Tibial nerve (tissue), 4 donors: ENCODE measurements at regions not wholly inside any gene's neighbourhood (a gene's known extent, or its start where the extent isn't known, plus 50 kb on each side); places are given as distances from the start of the nearest gene placed in this dataset.

Experiments
- EP300 ChIP-seq, 2 donors: sonication (generic); formaldehyde crosslinking; IDR thresholded peaks; one replicate each; pipeline ENCODE4 v1.6.1; 2017; ENCODE audit warnings: antibody characterized with exemption in 2 of 2, mild to moderate bottlenecking in 1 of 2
- POLR2A ChIP-seq, 2 donors: fragments of 450-650 bp; IDR thresholded peaks; one replicate each; pipeline ENCODE4 v1.6.1; 2017; ENCODE audit warnings: antibody characterized with exemption in 2 of 2, mild to moderate bottlenecking in 2 of 2, moderate library complexity in 2 of 2
- TF ChIP-seq, protein P1 (sequence below), 5 experiments: fragments of 200-600 bp in 3 of 5; fragments of 450-650 bp in 2 of 5; sonication (generic) in 3 of 5; IDR thresholded peaks; one replicate each; pipeline ENCODE4 v1.5.1; 2016 to 2019; ENCODE audit warnings: antibody characterized with exemption in 5 of 5, mild to moderate bottlenecking in 3 of 5, moderate library complexity in 2 of 5

DNA sequence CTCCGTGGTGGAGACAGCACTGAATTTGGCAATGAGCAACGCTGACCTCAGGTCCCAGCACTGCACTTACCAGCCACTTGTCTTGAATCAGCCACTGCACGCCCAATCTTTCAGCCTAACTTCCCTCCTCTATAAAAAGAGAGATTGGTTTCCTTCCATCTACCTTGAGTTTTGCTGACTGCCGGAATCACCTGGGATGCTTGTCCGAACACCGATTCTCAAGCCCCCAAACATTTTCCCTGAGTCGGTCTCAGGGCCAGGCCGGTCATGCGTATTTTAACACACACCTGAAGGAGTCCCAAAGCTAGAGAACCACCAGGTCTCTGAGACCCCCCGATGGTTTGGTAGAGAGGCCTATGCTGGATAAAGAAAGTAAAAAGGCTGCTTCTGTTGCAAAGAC, 131.5 kb downstream of the SPATA19 start:
- TF ChIP-seq, protein P1, sequence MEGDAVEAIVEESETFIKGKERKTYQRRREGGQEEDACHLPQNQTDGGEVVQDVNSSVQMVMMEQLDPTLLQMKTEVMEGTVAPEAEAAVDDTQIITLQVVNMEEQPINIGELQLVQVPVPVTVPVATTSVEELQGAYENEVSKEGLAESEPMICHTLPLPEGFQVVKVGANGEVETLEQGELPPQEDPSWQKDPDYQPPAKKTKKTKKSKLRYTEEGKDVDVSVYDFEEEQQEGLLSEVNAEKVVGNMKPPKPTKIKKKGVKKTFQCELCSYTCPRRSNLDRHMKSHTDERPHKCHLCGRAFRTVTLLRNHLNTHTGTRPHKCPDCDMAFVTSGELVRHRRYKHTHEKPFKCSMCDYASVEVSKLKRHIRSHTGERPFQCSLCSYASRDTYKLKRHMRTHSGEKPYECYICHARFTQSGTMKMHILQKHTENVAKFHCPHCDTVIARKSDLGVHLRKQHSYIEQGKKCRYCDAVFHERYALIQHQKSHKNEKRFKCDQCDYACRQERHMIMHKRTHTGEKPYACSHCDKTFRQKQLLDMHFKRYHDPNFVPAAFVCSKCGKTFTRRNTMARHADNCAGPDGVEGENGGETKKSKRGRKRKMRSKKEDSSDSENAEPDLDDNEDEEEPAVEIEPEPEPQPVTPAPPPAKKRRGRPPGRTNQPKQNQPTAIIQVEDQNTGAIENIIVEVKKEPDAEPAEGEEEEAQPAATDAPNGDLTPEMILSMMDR (IDR thresholded peaks at IDR 0.05): no peak
- no peak for TF ChIP-seq POLR2A (IDR thresholded peaks at IDR 0.05)
- TF ChIP-seq EP300 (IDR thresholded peaks at IDR 0.05): no peak
